H9 (cell line): ENCODE measurements at regions not wholly inside any gene's neighbourhood (a gene's known extent, or its start where the extent isn't known, plus 50 kb on each side); places are given as distances from the start of the nearest gene placed in this dataset.
"Not testable (repeated sequence)": the region's sequence is repeated elsewhere in the genome, so short reads cannot be mapped to it uniquely, and the experiment has no call there.

Experiments used
- DNase-seq: peaks from one replicate; pipeline ENCODE4 v3.0.0-alpha.2; 2017
- H2AFZ ChIP-seq: one replicate; pipeline ENCODE4 v1.6.1; 2013; ENCODE audit warnings: mild to moderate bottlenecking, low read length, control low read depth, moderate library complexity
- H2AK5ac ChIP-seq: 2 replicates; pipeline ENCODE4 v1.6.1; 2013; ENCODE audit warnings: low read length, control low read depth, mixed read lengths; ENCODE audit not compliant: insufficient read length
- H2BK120ac ChIP-seq: one replicate; pipeline ENCODE4 v1.6.1; 2013; ENCODE audit warnings: low read depth, mild to moderate bottlenecking, low read length, control low read depth, inconsistent platforms; ENCODE audit not compliant: poor library complexity, severe bottlenecking
- H2BK12ac ChIP-seq: 2 replicates; pipeline ENCODE4 v1.6.1; 2013; ENCODE audit warnings: low read length, control low read depth, mixed read lengths, low read depth; ENCODE audit not compliant: insufficient read length
- H2BK15ac ChIP-seq: 2 replicates; pipeline ENCODE4 v1.6.1; 2013; ENCODE audit warnings: low read depth, low read length, control low read depth
- H2BK20ac ChIP-seq: one replicate; pipeline ENCODE4 v1.6.1; 2013; ENCODE audit warnings: low read depth, mild to moderate bottlenecking, low read length, control low read depth, inconsistent platforms; ENCODE audit not compliant: poor library complexity, severe bottlenecking
- H2BK5ac ChIP-seq: 2 replicates; pipeline ENCODE4 v1.6.1; 2013; ENCODE audit warnings: low read length, control low read depth, mixed read lengths; ENCODE audit not compliant: insufficient read length
- H3K14ac ChIP-seq: 2 replicates; pipeline ENCODE4 v1.6.1; 2013; ENCODE audit warnings: low read length, control low read depth; ENCODE audit not compliant: insufficient read depth
- H3K18ac ChIP-seq: 2 replicates; pipeline ENCODE4 v1.6.1; 2013; ENCODE audit warnings: low read depth, mild to moderate bottlenecking, mixed read lengths, low read length, control low read depth; ENCODE audit not compliant: insufficient read length
- H3K23ac ChIP-seq: 2 replicates; pipeline ENCODE4 v1.6.1; 2013; ENCODE audit warnings: low read length, control low read depth, mixed read lengths, low read depth; ENCODE audit not compliant: insufficient read length
- H3K23me2 ChIP-seq: 2 replicates; pipeline ENCODE4 v1.6.1; 2013; ENCODE audit warnings: low read depth, mild to moderate bottlenecking, mixed read lengths, low read length, control low read depth; ENCODE audit not compliant: insufficient read length, poor library complexity, severe bottlenecking
- H3K27ac ChIP-seq: 2 replicates; pipeline ENCODE4 v1.5.1; 2013; ENCODE audit warnings: low read length, control low read depth, mixed read lengths, low read depth; ENCODE audit not compliant: insufficient read length
- H3K27me3 ChIP-seq: 2 replicates; pipeline ENCODE4 v1.6.1; 2013; ENCODE audit warnings: low read length, control low read depth, inconsistent platforms; ENCODE audit not compliant: insufficient read depth
- H3K4ac ChIP-seq: 2 replicates; pipeline ENCODE4 v1.6.1; 2013; ENCODE audit warnings: low read depth, mild to moderate bottlenecking, control low read depth, inconsistent platforms, low read length, moderate library complexity
- H3K4me1 ChIP-seq: 2 replicates; pipeline ENCODE4 v1.6.1; 2013; ENCODE audit warnings: low read length, control low read depth, inconsistent platforms; ENCODE audit not compliant: insufficient read depth
- H3K4me2 ChIP-seq: 2 replicates; pipeline ENCODE4 v1.6.1; 2013; ENCODE audit warnings: low read length, control low read depth, mixed read lengths; ENCODE audit not compliant: insufficient read length, insufficient read depth
- H3K56ac ChIP-seq: 2 replicates; pipeline ENCODE4 v1.6.1; 2013; ENCODE audit warnings: low read depth, mild to moderate bottlenecking, mixed read lengths, low read length, control low read depth; ENCODE audit not compliant: insufficient read length
- H3K79me1 ChIP-seq: 2 replicates; pipeline ENCODE4 v1.6.1; 2013; ENCODE audit warnings: low read depth, mild to moderate bottlenecking, moderate library complexity, low read length, control low read depth, inconsistent platforms; ENCODE audit not compliant: insufficient read depth, poor library complexity, severe bottlenecking
- H3K79me2 ChIP-seq: 2 replicates; pipeline ENCODE4 v1.6.1; 2013; ENCODE audit warnings: low read length, control low read depth, inconsistent platforms; ENCODE audit not compliant: insufficient read depth
- H3K9ac ChIP-seq: 2 replicates; pipeline ENCODE4 v1.6.1; 2013; ENCODE audit warnings: low read length, control low read depth, mixed read lengths; ENCODE audit not compliant: insufficient read length; ENCODE audit errors: extremely low read depth
- H3K9me3 ChIP-seq: one replicate; pipeline ENCODE4 v1.6.1; 2013; ENCODE audit warnings: low read depth, low read length, inconsistent platforms; ENCODE audit not compliant: control insufficient read depth
- H3T11ph ChIP-seq: one replicate; pipeline ENCODE4 v1.6.1; 2013; ENCODE audit warnings: mild to moderate bottlenecking, low read length, control low read depth, inconsistent platforms
- H4K20me1 ChIP-seq: one replicate; pipeline ENCODE4 v1.6.1; 2013; ENCODE audit not compliant: control insufficient read depth, insufficient read length, insufficient read depth
- H4K5ac ChIP-seq: 2 replicates; pipeline ENCODE4 v1.6.1; 2013; ENCODE audit warnings: low read depth, mild to moderate bottlenecking, mixed read lengths, low read length, control low read depth; ENCODE audit not compliant: insufficient read length
- H4K8ac ChIP-seq: replicated peaks from 2 replicates; pipeline ENCODE4 v1.6.1; 2013; ENCODE audit warnings: low read length, control low read depth, mixed read lengths, low read depth; ENCODE audit not compliant: insufficient read length
- H4K91ac ChIP-seq: 2 replicates; pipeline ENCODE4 v1.6.1; 2013; ENCODE audit warnings: low read depth, mild to moderate bottlenecking, moderate library complexity, mixed read lengths, low read length, control low read depth; ENCODE audit not compliant: insufficient read length
- H3K27ac Mint-ChIP-seq, 3 experiments: 2 replicates in 2 of 3; 3 replicates in 1 of 3; pipeline ENCODE4 v1.8.0; 2020 to 2021; ENCODE audit warnings: mixed read lengths in 3 of 3, mild to moderate bottlenecking in 1 of 3, moderate library complexity in 1 of 3
- H3K27me3 Mint-ChIP-seq: 2 replicates; pipeline ENCODE4 v1.8.0; 2021; ENCODE audit warnings: low read depth, mild to moderate bottlenecking, moderate library complexity, mixed read lengths
- H3K36me3 Mint-ChIP-seq, 3 experiments: 2 replicates in 2 of 3; 3 replicates in 1 of 3; pipeline ENCODE4 v1.8.0; 2020 to 2021; ENCODE audit warnings: low read depth in 3 of 3, mixed read lengths in 3 of 3; ENCODE audit not compliant: insufficient read depth in 1 of 3
- H3K4me1 Mint-ChIP-seq, 2 experiments: 2 replicates each; pipeline ENCODE4 v1.8.0; 2020; ENCODE audit warnings: mixed read lengths in 2 of 2
- H3K4me3 Mint-ChIP-seq, 2 experiments: 2 replicates in 1 of 2; 3 replicates in 1 of 2; pipeline ENCODE4 v1.8.0; 2020 to 2021; ENCODE audit warnings: mild to moderate bottlenecking in 2 of 2, mixed read lengths in 2 of 2, moderate library complexity in 1 of 2
- H3K9me3 Mint-ChIP-seq, 2 experiments: 2 replicates in 1 of 2; 3 replicates in 1 of 2; pipeline ENCODE4 v1.8.0; 2020; ENCODE audit warnings: mild to moderate bottlenecking in 2 of 2, mixed read lengths in 2 of 2, moderate library complexity in 1 of 2
- WGBS: extraction: QIAGEN DNeasy Blood & Tissue Kit; methylation state at CpG from one replicate; pipeline ENCODE4 v1.1.7; 2013; ENCODE audit warnings: missing lambda C conversion rate, low lambda C conversion rate, mixed read lengths; ENCODE audit not compliant: insufficient read length; ENCODE audit errors: extremely low coverage; 5-methylcytosine and 5-hydroxymethylcytosine counted together
- TF ChIP-seq, protein P1 (sequence below): fragments of 200-600 bp; sonication (generic); conservative IDR thresholded peaks from 3 replicates; pipeline ENCODE4 v1.8.0; 2021; ENCODE audit warnings: antibody characterized with exemption, mild to moderate bottlenecking

DNA sequence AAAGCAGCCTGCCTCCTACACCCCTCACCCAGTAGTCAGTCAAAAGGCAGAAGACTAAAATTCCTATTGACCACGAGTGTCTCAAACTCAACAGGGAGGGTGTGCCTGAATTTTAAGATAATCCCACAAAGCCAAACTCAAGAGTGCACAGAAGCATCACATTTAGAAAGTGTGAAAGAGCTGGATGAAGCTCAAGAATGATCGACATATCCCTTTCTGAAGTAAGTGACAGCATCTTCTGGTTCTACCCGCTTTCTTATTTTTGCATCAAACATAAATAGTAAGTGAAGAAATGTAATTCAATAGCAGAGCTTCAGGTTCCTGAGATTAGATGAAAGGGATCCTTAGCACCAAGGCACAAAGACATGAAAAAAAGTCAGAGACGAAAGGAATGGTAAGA, 64.5 kb upstream of the BACH2 start:
- H3K4me3 Mint-ChIP-seq, result no peak overlapping the region
- no peak overlapping the region for H3K14ac ChIP-seq
- TF ChIP-seq, protein P1, sequence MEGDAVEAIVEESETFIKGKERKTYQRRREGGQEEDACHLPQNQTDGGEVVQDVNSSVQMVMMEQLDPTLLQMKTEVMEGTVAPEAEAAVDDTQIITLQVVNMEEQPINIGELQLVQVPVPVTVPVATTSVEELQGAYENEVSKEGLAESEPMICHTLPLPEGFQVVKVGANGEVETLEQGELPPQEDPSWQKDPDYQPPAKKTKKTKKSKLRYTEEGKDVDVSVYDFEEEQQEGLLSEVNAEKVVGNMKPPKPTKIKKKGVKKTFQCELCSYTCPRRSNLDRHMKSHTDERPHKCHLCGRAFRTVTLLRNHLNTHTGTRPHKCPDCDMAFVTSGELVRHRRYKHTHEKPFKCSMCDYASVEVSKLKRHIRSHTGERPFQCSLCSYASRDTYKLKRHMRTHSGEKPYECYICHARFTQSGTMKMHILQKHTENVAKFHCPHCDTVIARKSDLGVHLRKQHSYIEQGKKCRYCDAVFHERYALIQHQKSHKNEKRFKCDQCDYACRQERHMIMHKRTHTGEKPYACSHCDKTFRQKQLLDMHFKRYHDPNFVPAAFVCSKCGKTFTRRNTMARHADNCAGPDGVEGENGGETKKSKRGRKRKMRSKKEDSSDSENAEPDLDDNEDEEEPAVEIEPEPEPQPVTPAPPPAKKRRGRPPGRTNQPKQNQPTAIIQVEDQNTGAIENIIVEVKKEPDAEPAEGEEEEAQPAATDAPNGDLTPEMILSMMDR, result no peak

DNA sequence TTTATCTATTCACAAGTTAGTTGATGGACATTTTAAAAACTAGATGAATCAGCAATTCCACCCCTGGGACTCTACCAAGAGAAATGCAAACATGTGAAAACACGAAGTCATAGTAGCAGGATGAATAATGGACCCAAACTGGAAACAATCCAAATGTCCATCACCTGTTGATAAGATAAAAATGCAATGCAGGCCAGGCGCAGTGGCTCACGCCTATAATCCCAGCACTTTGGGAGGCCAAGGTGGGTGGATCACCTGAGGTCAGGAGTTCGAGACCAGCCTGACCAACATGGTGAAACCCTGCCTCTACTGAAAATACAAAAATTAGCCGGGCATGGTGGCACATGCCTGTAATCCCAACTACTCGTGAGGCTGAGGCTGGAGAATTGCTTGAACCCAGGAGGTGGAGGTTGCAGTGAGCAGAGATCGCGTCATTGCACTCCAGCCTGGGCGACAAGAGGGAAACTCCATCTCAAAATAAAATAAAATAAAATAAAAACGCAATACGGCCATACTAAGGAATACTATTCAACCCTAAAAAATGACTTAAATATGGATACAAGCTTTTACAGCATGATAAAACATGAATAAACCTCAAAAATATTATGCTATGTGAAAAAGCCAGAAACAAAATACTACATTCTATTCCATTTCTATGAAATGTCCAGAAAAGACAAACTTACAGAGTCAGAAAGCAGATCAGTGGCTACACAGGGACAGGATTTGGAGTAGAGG, 61.6 kb upstream of the BACH2 start:
- H3K36me3 Mint-ChIP-seq, H4K5ac ChIP-seq, H3K27me3 ChIP-seq, H3K14ac ChIP-seq, H3K27ac ChIP-seq, H2BK20ac ChIP-seq, H2AK5ac ChIP-seq, H3K27me3 Mint-ChIP-seq, H3K56ac ChIP-seq, H3K27ac Mint-ChIP-seq, H3K9me3 Mint-ChIP-seq, H2BK120ac ChIP-seq, H3K23me2 ChIP-seq, H4K20me1 ChIP-seq, H2BK5ac ChIP-seq, H2AFZ ChIP-seq, H3K9me3 ChIP-seq, DNase-seq, H3K4me3 Mint-ChIP-seq, H2BK12ac ChIP-seq, H3K79me2 ChIP-seq, H4K8ac ChIP-seq, H3K4me1 ChIP-seq, H3K4me2 ChIP-seq, H3K18ac ChIP-seq, H3K23ac ChIP-seq, H3T11ph ChIP-seq, H3K4ac ChIP-seq, H3K9ac ChIP-seq, H4K91ac ChIP-seq, H3K79me1 ChIP-seq, H2BK15ac ChIP-seq: not testable (repeated sequence)
- H3K4me1 Mint-ChIP-seq, result peaks cover 11 to 14% of the 10 kb centered on the region in 2 experiments
- no CpG with 5 or more reads among the region's 11 CpGs for WGBS

More for the DNA sequence above, 64.5 kb upstream of the BACH2 start:
- Mint-ChIP-seq H3K9me3 (no peaks in the 10 kb centered on the region), H3K4me1 (peaks cover 25 to 26% of the 10 kb centered on the region in 2 experiments), H3K27me3 (peaks cover 2% of the 10 kb centered on the region; the same call in 1 of the 2 replicates), H3K27ac (no peak overlapping the region), H3K36me3 (no peaks in the 10 kb centered on the region)
- Histone ChIP-seq H3K4me1 (peaks cover 7% of the 10 kb centered on the region; the same call in 1 of the 2 replicates), H4K5ac (no peak overlapping the region), H4K8ac (no peak overlapping the region), H3K79me2 (no peaks in the 10 kb centered on the region), H2BK12ac (no peak overlapping the region), H3T11ph (no peak overlapping the region), H2AFZ (no peak overlapping the region), H3K18ac (no peak overlapping the region), H2BK15ac (no peak overlapping the region), H2BK120ac (no peak overlapping the region), H3K4me2 (no peak overlapping the region), H3K79me1 (no peaks in the 10 kb centered on the region), H3K23me2 (no peaks in the 10 kb centered on the region), H3K27me3 (no peaks in the 10 kb centered on the region), H4K20me1 (no peaks in the 10 kb centered on the region), H3K23ac (no peak overlapping the region), H2BK5ac (no peak overlapping the region), H3K9me3 (no peaks in the 10 kb centered on the region), H2AK5ac (no peak overlapping the region), H2BK20ac (no peak overlapping the region), H3K27ac (no peak overlapping the region), H4K91ac (no peak overlapping the region), H3K9ac (no peak overlapping the region), H3K56ac (no peak overlapping the region), H3K4ac (no peak overlapping the region)
- DNase-seq, result no peak
- WGBS, result no CpG with 5 or more reads among the region's 4 CpGs
